Tibial nerve (tissue), 3 donors: ENCODE measurements at regions not wholly inside any gene's neighbourhood (a gene's known extent, or its start where the extent isn't known, plus 50 kb on each side); places are given as distances from the start of the nearest gene placed in this dataset.

ENCODE experiments used
- CTCF ChIP-seq, 5 experiments: fragments of 200-600 bp in 3 of 5; fragments of 450-650 bp in 2 of 5; sonication (generic) in 3 of 5; IDR thresholded peaks; one replicate each; pipeline ENCODE4 v1.5.1; 2016 to 2019; ENCODE audit warnings: antibody characterized with exemption in 5 of 5, mild to moderate bottlenecking in 3 of 5, moderate library complexity in 2 of 5
- POLR2A ChIP-seq, 2 donors: fragments of 450-650 bp; IDR thresholded peaks; one replicate each; pipeline ENCODE4 v1.6.1; 2017; ENCODE audit warnings: antibody characterized with exemption in 2 of 2, mild to moderate bottlenecking in 2 of 2, moderate library complexity in 2 of 2

- no peak for TF ChIP-seq CTCF (IDR thresholded peaks at IDR 0.05)
- no peak for TF ChIP-seq POLR2A (IDR thresholded peaks at IDR 0.05)
Observed at GRCh38 chrX:142680038-142680437, 345.7 kb upstream of the SPANXN4 start.
